IMR-90 (cell line): ENCODE measurements at regions not wholly inside any gene's neighbourhood (a gene's known extent, or its start where the extent isn't known, plus 50 kb on each side); places are given as distances from the start of the nearest gene placed in this dataset.

Experiments
- ATAC-seq: fragments of 200-7000 bp; cut with Tn5 transposase; 2 replicates; pipeline ENCODE4 v1.9.1; 2020; ENCODE audit warnings: low read depth, mild to moderate bottlenecking, moderate library complexity
- BruUV-seq: library from RNA; stranded (reverse); fragments of 400-500 nt; replicated peaks from 2 replicates; lab custom pipeline; 2021; lab: Mats Ljungman, UMichigan
- CTCF ChIA-PET: fragments of 300-600 bp; formaldehyde crosslinking; extraction: SDS; loops from one replicate; lab custom pipeline; 2021; ENCODE audit warnings: antibody characterized with exemption; lab: Yijun Ruan, JAX
- POLR2A ChIA-PET: fragments of 300-600 bp; sonication (Branson Sonifier 250); formaldehyde crosslinking; loops from one replicate; lab custom pipeline; 2022; ENCODE audit warnings: antibody characterized with exemption; ENCODE audit not compliant: unreplicated experiment; lab: Charles Lee
- DNase-seq: peaks from one replicate; pipeline ENCODE4 v3.0.0; 2013
- H2AFZ ChIP-seq: replicated peaks from 2 replicates; pipeline ENCODE3; 2013; ENCODE audit warnings: low read length, mild to moderate bottlenecking; ENCODE audit not compliant: poor library complexity
- H2AK5ac ChIP-seq: 2 replicates; pipeline ENCODE4 v1.6.1; 2013; ENCODE audit warnings: low read depth, low read length, inconsistent platforms
- H2AK9ac ChIP-seq: replicated peaks from 2 replicates; pipeline ENCODE3; 2013; ENCODE audit warnings: mild to moderate bottlenecking, low read depth, low read length, moderate library complexity; ENCODE audit not compliant: poor library complexity
- H2BK120ac ChIP-seq: 2 replicates; pipeline ENCODE4 v1.6.1; 2013; ENCODE audit warnings: low read depth, low read length, inconsistent platforms
- H2BK15ac ChIP-seq: 3 replicates; pipeline ENCODE4 v1.6.1; 2013; ENCODE audit warnings: low read depth, low read length, inconsistent platforms
- H2BK20ac ChIP-seq: 2 replicates; pipeline ENCODE4 v1.6.1; 2013; ENCODE audit warnings: low read depth, mild to moderate bottlenecking, inconsistent platforms, low read length, moderate library complexity
- H2BK5ac ChIP-seq: 2 replicates; pipeline ENCODE4 v1.6.1; 2013; ENCODE audit warnings: mild to moderate bottlenecking, low read depth, low read length, inconsistent platforms; ENCODE audit not compliant: poor library complexity, severe bottlenecking
- H3K14ac ChIP-seq: replicated peaks from 2 replicates; pipeline ENCODE4 v1.6.1; 2013; ENCODE audit warnings: low read depth, low read length, inconsistent platforms
- H3K18ac ChIP-seq: 2 replicates; pipeline ENCODE4 v1.6.1; 2013; ENCODE audit warnings: low read depth, low read length, control low read depth
- H3K23ac ChIP-seq: 2 replicates; pipeline ENCODE4 v1.6.1; 2013; ENCODE audit warnings: low read depth, low read length, inconsistent platforms
- H3K27ac ChIP-seq: 2 replicates; pipeline ENCODE4 v1.5.1; 2013; ENCODE audit warnings: mild to moderate bottlenecking, control low read depth, low read length; ENCODE audit not compliant: insufficient read depth
- H3K27me3 ChIP-seq: 2 replicates; pipeline ENCODE4 v1.6.1; 2013; ENCODE audit warnings: low read length; ENCODE audit not compliant: control insufficient read depth, insufficient read depth
- H3K36me3 ChIP-seq: 2 replicates; pipeline ENCODE4 v1.6.1; 2013; ENCODE audit warnings: low read length, mixed read lengths; ENCODE audit not compliant: control insufficient read depth, insufficient read depth
- H3K4ac ChIP-seq: 2 replicates; pipeline ENCODE4 v1.6.1; 2013; ENCODE audit warnings: low read depth, low read length, inconsistent platforms
- H3K4me1 ChIP-seq: 2 replicates; pipeline ENCODE4 v1.6.1; 2013; ENCODE audit warnings: low read length, mixed read lengths; ENCODE audit not compliant: control insufficient read depth, insufficient read depth
- H3K4me2 ChIP-seq: 2 replicates; pipeline ENCODE4 v1.6.1; 2013; ENCODE audit warnings: low read depth, mild to moderate bottlenecking, control low read depth, low read length, moderate library complexity
- H3K4me3 ChIP-seq: 2 replicates; pipeline ENCODE4 v1.5.1; 2013; ENCODE audit warnings: low read depth, mild to moderate bottlenecking, control low read depth, low read length, moderate library complexity; ENCODE audit not compliant: insufficient read depth
- H3K56ac ChIP-seq: 2 replicates; pipeline ENCODE4 v1.6.1; 2013; ENCODE audit warnings: low read length, inconsistent platforms; ENCODE audit not compliant: insufficient read depth; ENCODE audit errors: extremely low read depth
- H3K79me1 ChIP-seq, 2 experiments: 2 replicates each; pipeline ENCODE4 v1.6.1; 2013; ENCODE audit warnings: low read length in 2 of 2, inconsistent platforms in 1 of 2, low read depth in 1 of 2
- H3K9ac ChIP-seq: 2 replicates; pipeline ENCODE4 v1.6.1; 2013; ENCODE audit warnings: low read depth, low read length, control low read depth
- H3K9me1 ChIP-seq: 2 replicates; pipeline ENCODE4 v1.6.1; 2013; ENCODE audit warnings: low read length, inconsistent platforms; ENCODE audit not compliant: insufficient read depth
- H3K9me3 ChIP-seq: 2 replicates; pipeline ENCODE4 v1.6.1; 2013; ENCODE audit warnings: low read length; ENCODE audit not compliant: control insufficient read depth, insufficient read depth
- H4K20me1 ChIP-seq: 2 replicates; pipeline ENCODE4 v1.6.1; 2013; ENCODE audit warnings: low read length, inconsistent platforms; ENCODE audit not compliant: insufficient read depth
- H4K5ac ChIP-seq: 2 replicates; pipeline ENCODE4 v1.6.1; 2013; ENCODE audit warnings: mild to moderate bottlenecking, low read depth, low read length, control low read depth
- H4K8ac ChIP-seq, 2 experiments: 2 replicates each; pipeline ENCODE4 v1.6.1; 2013; ENCODE audit warnings: low read depth in 2 of 2, low read length in 2 of 2, control low read depth in 1 of 2, inconsistent platforms in 1 of 2
- H4K91ac ChIP-seq: 2 replicates; pipeline ENCODE4 v1.6.1; 2013; ENCODE audit warnings: low read depth, low read length, inconsistent platforms; ENCODE audit not compliant: insufficient read depth
- BHLHE40 ChIP-seq: fragments of 150-350 bp; IDR thresholded peaks from 2 replicates; pipeline ENCODE4 v1.6.1; 2016; ENCODE audit warnings: mild to moderate bottlenecking, low read depth, low read length
- CEBPB ChIP-seq: IDR thresholded peaks from 2 replicates; pipeline ENCODE4 v1.6.1; 2012; ENCODE audit warnings: low read depth, low read length, improper control_type of control experiment
- CHD1 ChIP-seq: IDR thresholded peaks from 2 replicates; pipeline ENCODE4 v1.6.1; 2012; ENCODE audit warnings: low read depth, low read length, improper control_type of control experiment
- MAFK ChIP-seq: IDR thresholded peaks from 2 replicates; pipeline ENCODE4 v1.6.1; 2012; ENCODE audit warnings: low read depth, low read length, improper control_type of control experiment
- MAZ ChIP-seq: IDR thresholded peaks from 2 replicates; pipeline ENCODE4 v1.6.1; 2012; ENCODE audit warnings: low read depth, mild to moderate bottlenecking, low read length, improper control_type of control experiment, moderate library complexity, borderline replicate concordance
- MXI1 ChIP-seq: IDR thresholded peaks from 2 replicates; pipeline ENCODE4 v1.6.1; 2012; ENCODE audit warnings: low read depth, mild to moderate bottlenecking, low read length, moderate library complexity, borderline replicate concordance
- POLR2A ChIP-seq: IDR thresholded peaks from 2 replicates; pipeline ENCODE4 v1.6.1; 2012; ENCODE audit warnings: mild to moderate bottlenecking, low read depth, low read length
- RAD21 ChIP-seq: IDR thresholded peaks from 2 replicates; pipeline ENCODE4 v1.6.1; 2012; ENCODE audit warnings: low read length, improper control_type of control experiment
- RFX5 ChIP-seq: IDR thresholded peaks from 2 replicates; pipeline ENCODE4 v1.8.0; 2012; ENCODE audit warnings: low read depth, mild to moderate bottlenecking, low read length, moderate library complexity
- SMC3 ChIP-seq: fragments of 150-350 bp; IDR thresholded peaks from 2 replicates; pipeline ENCODE4 v1.6.1; 2016; ENCODE audit warnings: low read depth, mild to moderate bottlenecking, antibody characterized with exemption, low read length, moderate library complexity
- WGBS, 2 experiments: methylation state at CpG; one replicate each; pipeline versions ENCODE4 v1.1.5 to v1.1.7; 2013; ENCODE audit warnings: missing lambda C conversion rate in 2 of 2; ENCODE audit not compliant: insufficient read length in 1 of 2; ENCODE audit errors: extremely low coverage in 2 of 2; 5-methylcytosine and 5-hydroxymethylcytosine counted together
- dilution Hi-C: fragments of 300-500 bp; cut with HindIII; formaldehyde crosslinking; loops from one replicate; pipeline ENCODE4 v1.14.3; 2018; ENCODE audit warnings: low sequenced_read_pairs; ENCODE audit not compliant: unreplicated experiment
- in situ Hi-C: fragments of 300-500 bp; cut with MboI; formaldehyde crosslinking; loops from 3 replicates; pipeline ENCODE4 v1.14.3; 2019; ENCODE audit warnings: low sequenced_read_pairs, inconsistent platforms, mixed read lengths
- intact Hi-C: fragments of 100-400 bp; cut with micrococcal nuclease; formaldehyde crosslinking; loops from 2 replicates; pipeline ENCODE4 v1.10.0; 2022
- TF ChIP-seq, protein P1 (sequence below): fragments of 150-350 bp; IDR thresholded peaks from 2 replicates; pipeline ENCODE4 v1.6.1; 2016; ENCODE audit warnings: low read depth, mild to moderate bottlenecking, low read length, moderate library complexity, borderline replicate concordance
- TF ChIP-seq, protein P2 (sequence below): conservative IDR thresholded peaks from 2 replicates; pipeline ENCODE4 v1.5.1; 2012; ENCODE audit warnings: mild to moderate bottlenecking, low read depth, low read length, improper control_type of control experiment

- Histone ChIP-seq H3K27ac (no peak overlapping the region), H3K9me3 (peaks cover 11% of the 10 kb centered on the region), H2AK9ac (no peak overlapping the region), H2BK5ac (no peak overlapping the region), H2AK5ac (no peak overlapping the region), H2BK15ac (no peak overlapping the region), H3K23ac (no peak overlapping the region), H3K4me2 (no peak overlapping the region), H4K20me1 (no peaks in the 10 kb centered on the region), H3K4ac (no peak overlapping the region), H3K27me3 (no peaks in the 10 kb centered on the region), H3K4me3 (no peak overlapping the region), H3K9me1 (no peaks in the 10 kb centered on the region), H3K9ac (no peak overlapping the region), H2BK120ac (no peak overlapping the region), H3K14ac (no peak overlapping the region), H3K18ac (no peak overlapping the region), H3K36me3 (no peaks in the 10 kb centered on the region), H2AFZ (no peak overlapping the region), H3K56ac (no peak overlapping the region), H4K8ac (no peak overlapping the region), H3K79me1 (no peaks in the 10 kb centered on the region), H3K4me1 (no peaks in the 10 kb centered on the region), H4K91ac (no peak overlapping the region), H4K5ac (no peak overlapping the region), H2BK20ac (no peak overlapping the region)
- no peak for DNase-seq
- BruUV-seq = no TSS peak
- no CpG with 5 or more reads among the region's 8 CpGs for WGBS, 2 experiments
- ChIA-PET POLR2A (no interaction called here), CTCF (no interaction called here)
- intact Hi-C loops (no loop called here), in situ Hi-C loops (no loop called here), dilution Hi-C loops (no loop called here)
- no peak for ATAC-seq
- TF ChIP-seq, protein P1, sequence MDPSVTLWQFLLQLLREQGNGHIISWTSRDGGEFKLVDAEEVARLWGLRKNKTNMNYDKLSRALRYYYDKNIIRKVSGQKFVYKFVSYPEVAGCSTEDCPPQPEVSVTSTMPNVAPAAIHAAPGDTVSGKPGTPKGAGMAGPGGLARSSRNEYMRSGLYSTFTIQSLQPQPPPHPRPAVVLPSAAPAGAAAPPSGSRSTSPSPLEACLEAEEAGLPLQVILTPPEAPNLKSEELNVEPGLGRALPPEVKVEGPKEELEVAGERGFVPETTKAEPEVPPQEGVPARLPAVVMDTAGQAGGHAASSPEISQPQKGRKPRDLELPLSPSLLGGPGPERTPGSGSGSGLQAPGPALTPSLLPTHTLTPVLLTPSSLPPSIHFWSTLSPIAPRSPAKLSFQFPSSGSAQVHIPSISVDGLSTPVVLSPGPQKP = no peak
- no peak for TF ChIP-seq RAD21
- no peak for TF ChIP-seq POLR2A
- no peak for TF ChIP-seq BHLHE40
- no peak for TF ChIP-seq MAFK
- no peak for TF ChIP-seq SMC3
- TF ChIP-seq, protein P2, sequence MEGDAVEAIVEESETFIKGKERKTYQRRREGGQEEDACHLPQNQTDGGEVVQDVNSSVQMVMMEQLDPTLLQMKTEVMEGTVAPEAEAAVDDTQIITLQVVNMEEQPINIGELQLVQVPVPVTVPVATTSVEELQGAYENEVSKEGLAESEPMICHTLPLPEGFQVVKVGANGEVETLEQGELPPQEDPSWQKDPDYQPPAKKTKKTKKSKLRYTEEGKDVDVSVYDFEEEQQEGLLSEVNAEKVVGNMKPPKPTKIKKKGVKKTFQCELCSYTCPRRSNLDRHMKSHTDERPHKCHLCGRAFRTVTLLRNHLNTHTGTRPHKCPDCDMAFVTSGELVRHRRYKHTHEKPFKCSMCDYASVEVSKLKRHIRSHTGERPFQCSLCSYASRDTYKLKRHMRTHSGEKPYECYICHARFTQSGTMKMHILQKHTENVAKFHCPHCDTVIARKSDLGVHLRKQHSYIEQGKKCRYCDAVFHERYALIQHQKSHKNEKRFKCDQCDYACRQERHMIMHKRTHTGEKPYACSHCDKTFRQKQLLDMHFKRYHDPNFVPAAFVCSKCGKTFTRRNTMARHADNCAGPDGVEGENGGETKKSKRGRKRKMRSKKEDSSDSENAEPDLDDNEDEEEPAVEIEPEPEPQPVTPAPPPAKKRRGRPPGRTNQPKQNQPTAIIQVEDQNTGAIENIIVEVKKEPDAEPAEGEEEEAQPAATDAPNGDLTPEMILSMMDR = no peak
- no peak for TF ChIP-seq MAZ
- no peak for TF ChIP-seq MXI1
- TF ChIP-seq CEBPB = no peak
- no peak for TF ChIP-seq RFX5
- TF ChIP-seq CHD1 = no peak
These were observed 282.5 kb upstream of the FOXK1 start for GRCh38 chr7:4399596-4399995.
